HEK293T (cell line): ENCODE measurements at regions not wholly inside any gene's neighbourhood (a gene's known extent, or its start where the extent isn't known, plus 50 kb on each side); places are given as distances from the start of the nearest gene placed in this dataset.

Experiments
- BHLHE40 ChIP-seq: fragments of 450-650 bp; IDR thresholded peaks from 2 replicates; pipeline ENCODE4 v1.6.1; 2016; ENCODE audit warnings: mild to moderate bottlenecking, moderate library complexity, borderline replicate concordance
- SUZ12 ChIP-seq: fragments of 450-650 bp; IDR thresholded peaks from 2 replicates; pipeline ENCODE4 v1.6.1; 2016; ENCODE audit warnings: mild to moderate bottlenecking

GRCh38 chr7:35878351-35878750, 77.5 kb downstream of the SEPTIN7 start:
- no peak for TF ChIP-seq SUZ12
- no peak for TF ChIP-seq BHLHE40
